ENCODE measurements at regions not wholly inside any gene's neighbourhood (a gene's known extent, or its start where the extent isn't known, plus 50 kb on each side); places are given as distances from the start of the nearest gene placed in this dataset.

GRCh38 chr21:32914424-32915039 is 111.2 kb upstream of the OLIG2 start:
- POLR2A ChIA-PET: no interaction called here
- no peaks in the 10 kb centered on the region for H3K36me3 Mint-ChIP-seq (ENCODE audit: insufficient read depth, unreplicated experiment)
- H3K27me3 Mint-ChIP-seq (ENCODE audit: insufficient read depth, unreplicated experiment): peaks cover 72% of the 10 kb centered on the region
- intact Hi-C loops (cut with micrococcal nuclease): no loop called here
- no peak for TF ChIP-seq CTCF (IDR thresholded peaks at IDR 0.05; ENCODE audit: unreplicated experiment)
- H3K4me1 Mint-ChIP-seq (ENCODE audit: insufficient read depth, unreplicated experiment): no peaks in the 10 kb centered on the region
- no peak overlapping the region for H3K27ac Mint-ChIP-seq (ENCODE audit: low read depth, unreplicated experiment)
- H3K9me3 Mint-ChIP-seq (ENCODE audit: unreplicated experiment): no peaks in the 10 kb centered on the region
- no TSS peak for BruUV-seq (replicated peaks)
- CTCF ChIA-PET: no interaction called here
- DNase-seq (ENCODE audit: unreplicated experiment): no peak
- no peak overlapping the region for H3K4me3 Mint-ChIP-seq (ENCODE audit: unreplicated experiment)

GRCh38 chr21:32915099-32915498 is 110.6 kb upstream of the OLIG2 start:
- TF ChIP-seq CTCF (IDR thresholded peaks at IDR 0.05; ENCODE audit: unreplicated experiment): no peak
- CTCF ChIA-PET: interaction anchor here (1.2 kb wide), 1 partner anchor 34 kb away, joined by 3 read pairs; no protein-coding TSS in a partner anchor
- POLR2A ChIA-PET: no interaction called here
- no peak overlapping the region for H3K27ac Mint-ChIP-seq (ENCODE audit: low read depth, unreplicated experiment)
- H3K4me1 Mint-ChIP-seq (ENCODE audit: insufficient read depth, unreplicated experiment): no peaks in the 10 kb centered on the region
- H3K9me3 Mint-ChIP-seq (ENCODE audit: unreplicated experiment): no peaks in the 10 kb centered on the region
- no peak for DNase-seq (ENCODE audit: unreplicated experiment)
- intact Hi-C loops (cut with micrococcal nuclease): no loop called here
- H3K4me3 Mint-ChIP-seq (ENCODE audit: unreplicated experiment): no peak overlapping the region
- H3K27me3 Mint-ChIP-seq (ENCODE audit: insufficient read depth, unreplicated experiment): peaks cover 72% of the 10 kb centered on the region
- no TSS peak for BruUV-seq (replicated peaks)
- H3K36me3 Mint-ChIP-seq (ENCODE audit: insufficient read depth, unreplicated experiment): no peaks in the 10 kb centered on the region

GRCh38 chr21:32916088-32916487 is 109.6 kb upstream of the OLIG2 start:
- no peak for DNase-seq (ENCODE audit: unreplicated experiment)
- intact Hi-C loops (cut with micrococcal nuclease): no loop called here
- H3K27me3 Mint-ChIP-seq (ENCODE audit: insufficient read depth, unreplicated experiment): peaks cover 69% of the 10 kb centered on the region
- POLR2A ChIA-PET: interaction anchor here (0.6 kb wide), 1 partner anchor 143 kb away, joined by 4 read pairs; no protein-coding TSS in a partner anchor
- no peak for TF ChIP-seq CTCF (IDR thresholded peaks at IDR 0.05; ENCODE audit: unreplicated experiment)
- no peaks in the 10 kb centered on the region for H3K9me3 Mint-ChIP-seq (ENCODE audit: unreplicated experiment)
- CTCF ChIA-PET: interaction anchor here (1.2 kb wide), 1 partner anchor 33 kb away, joined by 3 read pairs; no protein-coding TSS in a partner anchor
- H3K4me1 Mint-ChIP-seq (ENCODE audit: insufficient read depth, unreplicated experiment): no peaks in the 10 kb centered on the region
- H3K4me3 Mint-ChIP-seq (ENCODE audit: unreplicated experiment): no peak overlapping the region
- no peaks in the 10 kb centered on the region for H3K36me3 Mint-ChIP-seq (ENCODE audit: insufficient read depth, unreplicated experiment)
- no peak overlapping the region for H3K27ac Mint-ChIP-seq (ENCODE audit: low read depth, unreplicated experiment)
- BruUV-seq (replicated peaks): no TSS peak

GRCh38 chr21:32916522-32917099 is 109.1 kb upstream of the OLIG2 start:
- CTCF ChIA-PET: interaction anchor here (0.6 to 1.9 kb wide), 3 partner anchors 24 to 96 kb away, joined by 3 to 13 read pairs (median 3); no protein-coding TSS in a partner anchor
- Mint-ChIP-seq H3K4me3 (ENCODE audit: unreplicated experiment) (no peak overlapping the region), H3K36me3 (ENCODE audit: insufficient read depth, unreplicated experiment) (no peaks in the 10 kb centered on the region), H3K9me3 (ENCODE audit: unreplicated experiment) (no peaks in the 10 kb centered on the region), H3K27ac (ENCODE audit: low read depth, unreplicated experiment) (no peak overlapping the region), H3K27me3 (ENCODE audit: insufficient read depth, unreplicated experiment) (peaks cover 66% of the 10 kb centered on the region), H3K4me1 (ENCODE audit: insufficient read depth, unreplicated experiment) (no peaks in the 10 kb centered on the region)
- POLR2A ChIA-PET: no interaction called here
- no TSS peak for BruUV-seq (replicated peaks)
- no peak for TF ChIP-seq CTCF (IDR thresholded peaks at IDR 0.05; ENCODE audit: unreplicated experiment)
- intact Hi-C loops (cut with micrococcal nuclease): no loop called here
- peak; percentile 29 for DNase-seq (ENCODE audit: unreplicated experiment)

Measured in MCF 10A (cell line).